WERI-Rb-1 (cell line): ENCODE measurements at regions not wholly inside any gene's neighbourhood (a gene's known extent, or its start where the extent isn't known, plus 50 kb on each side); places are given as distances from the start of the nearest gene placed in this dataset.

ENCODE experiments used
- DNase-seq: peaks from one replicate; pipeline ENCODE4 v3.0.0-alpha.2; 2020
- H3K27ac ChIP-seq: fragments of 250-450 bp; sonication (Bioruptor Pico); 2 replicates; pipeline ENCODE4 v1.5.1; 2020; ENCODE audit warnings: mild to moderate bottlenecking, moderate library complexity
- H3K27me3 ChIP-seq: fragments of 250-450 bp; sonication (Bioruptor Pico); 2 replicates; pipeline ENCODE4 v1.5.1; 2021; ENCODE audit warnings: mild to moderate bottlenecking, low read depth, moderate library complexity; ENCODE audit not compliant: insufficient read depth, severe bottlenecking
- H3K36me3 ChIP-seq: fragments of 250-450 bp; sonication (Bioruptor Pico); 2 replicates; pipeline ENCODE4 v1.5.1; 2020; ENCODE audit warnings: mild to moderate bottlenecking, moderate library complexity
- H3K4me3 ChIP-seq: 2 replicates; pipeline ENCODE4 v1.5.1; 2011; ENCODE audit warnings: low read depth, mild to moderate bottlenecking, control low read depth, low read length
- H3K9me3 ChIP-seq: fragments of 250-450 bp; sonication (Bioruptor Pico); 2 replicates; pipeline ENCODE4 v1.5.1; 2021; ENCODE audit warnings: mild to moderate bottlenecking, moderate library complexity; ENCODE audit not compliant: severe bottlenecking
- TF ChIP-seq, protein P1 (sequence below): IDR thresholded peaks from 2 replicates; pipeline ENCODE4 v1.5.1; 2011; ENCODE audit warnings: low read depth, mild to moderate bottlenecking, control low read depth, inconsistent platforms, low read length

DNA sequence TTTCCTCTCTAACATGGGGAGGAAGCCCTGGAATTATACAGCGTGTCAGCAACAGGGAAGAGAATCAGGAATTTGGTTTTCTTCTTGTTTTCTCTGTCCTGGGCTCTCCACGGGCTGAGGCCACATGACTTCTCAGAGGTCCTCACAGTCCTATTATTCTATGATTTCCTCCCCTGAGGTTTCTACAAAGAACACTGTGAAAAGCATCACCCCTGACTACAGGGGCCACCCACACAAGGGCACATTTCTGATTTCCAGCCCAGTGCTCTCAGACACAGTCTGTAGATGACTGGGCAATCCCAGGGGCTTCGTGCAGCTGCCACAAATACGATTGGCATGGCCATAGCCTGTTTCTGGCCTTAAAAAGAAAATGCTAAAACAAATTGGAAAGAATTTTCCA is 284.9 kb downstream of the CEMIP2 start:
- Histone ChIP-seq H3K9me3 (no peaks in the 10 kb centered on the region), H3K27me3 (no peaks in the 10 kb centered on the region), H3K36me3 (no peaks in the 10 kb centered on the region), H3K27ac (no peak overlapping the region), H3K4me3 (no peak overlapping the region)
- TF ChIP-seq, protein P1, sequence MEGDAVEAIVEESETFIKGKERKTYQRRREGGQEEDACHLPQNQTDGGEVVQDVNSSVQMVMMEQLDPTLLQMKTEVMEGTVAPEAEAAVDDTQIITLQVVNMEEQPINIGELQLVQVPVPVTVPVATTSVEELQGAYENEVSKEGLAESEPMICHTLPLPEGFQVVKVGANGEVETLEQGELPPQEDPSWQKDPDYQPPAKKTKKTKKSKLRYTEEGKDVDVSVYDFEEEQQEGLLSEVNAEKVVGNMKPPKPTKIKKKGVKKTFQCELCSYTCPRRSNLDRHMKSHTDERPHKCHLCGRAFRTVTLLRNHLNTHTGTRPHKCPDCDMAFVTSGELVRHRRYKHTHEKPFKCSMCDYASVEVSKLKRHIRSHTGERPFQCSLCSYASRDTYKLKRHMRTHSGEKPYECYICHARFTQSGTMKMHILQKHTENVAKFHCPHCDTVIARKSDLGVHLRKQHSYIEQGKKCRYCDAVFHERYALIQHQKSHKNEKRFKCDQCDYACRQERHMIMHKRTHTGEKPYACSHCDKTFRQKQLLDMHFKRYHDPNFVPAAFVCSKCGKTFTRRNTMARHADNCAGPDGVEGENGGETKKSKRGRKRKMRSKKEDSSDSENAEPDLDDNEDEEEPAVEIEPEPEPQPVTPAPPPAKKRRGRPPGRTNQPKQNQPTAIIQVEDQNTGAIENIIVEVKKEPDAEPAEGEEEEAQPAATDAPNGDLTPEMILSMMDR = no peak
- no peak for DNase-seq

GRCh38 chr9:71479621-71480020 is 288.7 kb downstream of the CEMIP2 start:
- Histone ChIP-seq H3K27me3 (no peaks in the 10 kb centered on the region), H3K27ac (no peak overlapping the region), H3K36me3 (no peaks in the 10 kb centered on the region), H3K4me3 (no peak overlapping the region), H3K9me3 (no peaks in the 10 kb centered on the region)
- no peak for DNase-seq
- TF ChIP-seq, protein P1 = no peak

DNA sequence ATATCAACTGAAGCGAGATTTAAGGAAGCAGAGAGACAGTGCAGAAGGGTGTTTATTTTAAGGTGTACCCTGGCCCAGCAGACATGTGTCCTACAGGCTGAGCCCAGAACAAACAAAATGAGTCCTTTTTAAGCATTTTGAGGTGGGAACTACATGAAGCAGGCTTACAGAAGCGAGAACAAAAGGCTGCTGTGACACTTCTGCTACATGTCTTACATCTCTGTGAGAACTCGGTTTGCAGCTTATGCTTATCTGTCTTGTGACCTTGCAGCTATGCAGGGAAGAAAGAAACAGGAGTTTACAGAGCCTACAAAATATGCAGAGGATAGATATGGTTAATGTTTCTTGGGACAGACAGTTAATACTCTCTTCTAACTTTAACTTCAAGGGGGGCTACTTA is 295.9 kb downstream of the CEMIP2 start:
- Histone ChIP-seq H3K27me3 (no peaks in the 10 kb centered on the region), H3K36me3 (no peaks in the 10 kb centered on the region), H3K4me3 (no peak overlapping the region), H3K27ac (no peak overlapping the region), H3K9me3 (no peaks in the 10 kb centered on the region)
- TF ChIP-seq, protein P1 = no peak
- DNase-seq = no peak

- DNase-seq = no peak
- H3K4me3 ChIP-seq = no peak overlapping the region
- H3K27ac ChIP-seq = no peak overlapping the region
- H3K36me3 ChIP-seq = no peaks in the 10 kb centered on the region
- H3K9me3 ChIP-seq = no peaks in the 10 kb centered on the region
- no peaks in the 10 kb centered on the region for H3K27me3 ChIP-seq
- TF ChIP-seq, protein P1 = no peak
These were observed 302.9 kb downstream of the CEMIP2 start for GRCh38 chr9:71465392-71465791.

GRCh38 chr9:71459082-71459481 is 309.2 kb downstream of the CEMIP2 start:
- no peak overlapping the region for H3K4me3 ChIP-seq
- DNase-seq = no peak
- no peak overlapping the region for H3K27ac ChIP-seq
- TF ChIP-seq, protein P1 = no peak
- H3K36me3 ChIP-seq = no peaks in the 10 kb centered on the region
- H3K27me3 ChIP-seq = no peaks in the 10 kb centered on the region
- H3K9me3 ChIP-seq = no peaks in the 10 kb centered on the region
